H9 (cell line): ENCODE measurements at regions not wholly inside any gene's neighbourhood (a gene's known extent, or its start where the extent isn't known, plus 50 kb on each side); places are given as distances from the start of the nearest gene placed in this dataset.

Source experiments
- DNase-seq: peaks from one replicate; pipeline ENCODE4 v3.0.0-alpha.2; 2017
- H2AFZ ChIP-seq: one replicate; pipeline ENCODE4 v1.6.1; 2013; ENCODE audit warnings: mild to moderate bottlenecking, low read length, control low read depth, moderate library complexity
- H2AK5ac ChIP-seq: 2 replicates; pipeline ENCODE4 v1.6.1; 2013; ENCODE audit warnings: low read length, control low read depth, mixed read lengths; ENCODE audit not compliant: insufficient read length
- H2BK120ac ChIP-seq: one replicate; pipeline ENCODE4 v1.6.1; 2013; ENCODE audit warnings: low read depth, mild to moderate bottlenecking, low read length, control low read depth, inconsistent platforms; ENCODE audit not compliant: poor library complexity, severe bottlenecking
- H2BK12ac ChIP-seq: 2 replicates; pipeline ENCODE4 v1.6.1; 2013; ENCODE audit warnings: low read length, control low read depth, mixed read lengths, low read depth; ENCODE audit not compliant: insufficient read length
- H2BK15ac ChIP-seq: 2 replicates; pipeline ENCODE4 v1.6.1; 2013; ENCODE audit warnings: low read depth, low read length, control low read depth
- H2BK20ac ChIP-seq: one replicate; pipeline ENCODE4 v1.6.1; 2013; ENCODE audit warnings: low read depth, mild to moderate bottlenecking, low read length, control low read depth, inconsistent platforms; ENCODE audit not compliant: poor library complexity, severe bottlenecking
- H2BK5ac ChIP-seq: 2 replicates; pipeline ENCODE4 v1.6.1; 2013; ENCODE audit warnings: low read length, control low read depth, mixed read lengths; ENCODE audit not compliant: insufficient read length
- H3K14ac ChIP-seq: 2 replicates; pipeline ENCODE4 v1.6.1; 2013; ENCODE audit warnings: low read length, control low read depth; ENCODE audit not compliant: insufficient read depth
- H3K18ac ChIP-seq: 2 replicates; pipeline ENCODE4 v1.6.1; 2013; ENCODE audit warnings: low read depth, mild to moderate bottlenecking, mixed read lengths, low read length, control low read depth; ENCODE audit not compliant: insufficient read length
- H3K23ac ChIP-seq: 2 replicates; pipeline ENCODE4 v1.6.1; 2013; ENCODE audit warnings: low read length, control low read depth, mixed read lengths, low read depth; ENCODE audit not compliant: insufficient read length
- H3K23me2 ChIP-seq: 2 replicates; pipeline ENCODE4 v1.6.1; 2013; ENCODE audit warnings: low read depth, mild to moderate bottlenecking, mixed read lengths, low read length, control low read depth; ENCODE audit not compliant: insufficient read length, poor library complexity, severe bottlenecking
- H3K27ac ChIP-seq: 2 replicates; pipeline ENCODE4 v1.5.1; 2013; ENCODE audit warnings: low read length, control low read depth, mixed read lengths, low read depth; ENCODE audit not compliant: insufficient read length
- H3K27me3 ChIP-seq: 2 replicates; pipeline ENCODE4 v1.6.1; 2013; ENCODE audit warnings: low read length, control low read depth, inconsistent platforms; ENCODE audit not compliant: insufficient read depth
- H3K4ac ChIP-seq: 2 replicates; pipeline ENCODE4 v1.6.1; 2013; ENCODE audit warnings: low read depth, mild to moderate bottlenecking, control low read depth, inconsistent platforms, low read length, moderate library complexity
- H3K4me1 ChIP-seq: 2 replicates; pipeline ENCODE4 v1.6.1; 2013; ENCODE audit warnings: low read length, control low read depth, inconsistent platforms; ENCODE audit not compliant: insufficient read depth
- H3K4me2 ChIP-seq: 2 replicates; pipeline ENCODE4 v1.6.1; 2013; ENCODE audit warnings: low read length, control low read depth, mixed read lengths; ENCODE audit not compliant: insufficient read length, insufficient read depth
- H3K56ac ChIP-seq: 2 replicates; pipeline ENCODE4 v1.6.1; 2013; ENCODE audit warnings: low read depth, mild to moderate bottlenecking, mixed read lengths, low read length, control low read depth; ENCODE audit not compliant: insufficient read length
- H3K79me1 ChIP-seq: 2 replicates; pipeline ENCODE4 v1.6.1; 2013; ENCODE audit warnings: low read depth, mild to moderate bottlenecking, moderate library complexity, low read length, control low read depth, inconsistent platforms; ENCODE audit not compliant: insufficient read depth, poor library complexity, severe bottlenecking
- H3K79me2 ChIP-seq: 2 replicates; pipeline ENCODE4 v1.6.1; 2013; ENCODE audit warnings: low read length, control low read depth, inconsistent platforms; ENCODE audit not compliant: insufficient read depth
- H3K9ac ChIP-seq: 2 replicates; pipeline ENCODE4 v1.6.1; 2013; ENCODE audit warnings: low read length, control low read depth, mixed read lengths; ENCODE audit not compliant: insufficient read length; ENCODE audit errors: extremely low read depth
- H3K9me3 ChIP-seq: one replicate; pipeline ENCODE4 v1.6.1; 2013; ENCODE audit warnings: low read depth, low read length, inconsistent platforms; ENCODE audit not compliant: control insufficient read depth
- H3T11ph ChIP-seq: one replicate; pipeline ENCODE4 v1.6.1; 2013; ENCODE audit warnings: mild to moderate bottlenecking, low read length, control low read depth, inconsistent platforms
- H4K20me1 ChIP-seq: one replicate; pipeline ENCODE4 v1.6.1; 2013; ENCODE audit not compliant: control insufficient read depth, insufficient read length, insufficient read depth
- H4K5ac ChIP-seq: 2 replicates; pipeline ENCODE4 v1.6.1; 2013; ENCODE audit warnings: low read depth, mild to moderate bottlenecking, mixed read lengths, low read length, control low read depth; ENCODE audit not compliant: insufficient read length
- H4K8ac ChIP-seq: replicated peaks from 2 replicates; pipeline ENCODE4 v1.6.1; 2013; ENCODE audit warnings: low read length, control low read depth, mixed read lengths, low read depth; ENCODE audit not compliant: insufficient read length
- H4K91ac ChIP-seq: 2 replicates; pipeline ENCODE4 v1.6.1; 2013; ENCODE audit warnings: low read depth, mild to moderate bottlenecking, moderate library complexity, mixed read lengths, low read length, control low read depth; ENCODE audit not compliant: insufficient read length
- H3K27ac Mint-ChIP-seq, 3 experiments: 2 replicates in 2 of 3; 3 replicates in 1 of 3; pipeline ENCODE4 v1.8.0; 2020 to 2021; ENCODE audit warnings: mixed read lengths in 3 of 3, mild to moderate bottlenecking in 1 of 3, moderate library complexity in 1 of 3
- H3K27me3 Mint-ChIP-seq: 2 replicates; pipeline ENCODE4 v1.8.0; 2021; ENCODE audit warnings: low read depth, mild to moderate bottlenecking, moderate library complexity, mixed read lengths
- H3K36me3 Mint-ChIP-seq, 3 experiments: 2 replicates in 2 of 3; 3 replicates in 1 of 3; pipeline ENCODE4 v1.8.0; 2020 to 2021; ENCODE audit warnings: low read depth in 3 of 3, mixed read lengths in 3 of 3; ENCODE audit not compliant: insufficient read depth in 1 of 3
- H3K4me1 Mint-ChIP-seq, 2 experiments: 2 replicates each; pipeline ENCODE4 v1.8.0; 2020; ENCODE audit warnings: mixed read lengths in 2 of 2
- H3K4me3 Mint-ChIP-seq, 2 experiments: 2 replicates in 1 of 2; 3 replicates in 1 of 2; pipeline ENCODE4 v1.8.0; 2020 to 2021; ENCODE audit warnings: mild to moderate bottlenecking in 2 of 2, mixed read lengths in 2 of 2, moderate library complexity in 1 of 2
- H3K9me3 Mint-ChIP-seq, 2 experiments: 2 replicates in 1 of 2; 3 replicates in 1 of 2; pipeline ENCODE4 v1.8.0; 2020; ENCODE audit warnings: mild to moderate bottlenecking in 2 of 2, mixed read lengths in 2 of 2, moderate library complexity in 1 of 2
- CTCF ChIP-seq: fragments of 200-600 bp; sonication (generic); conservative IDR thresholded peaks from 3 replicates; pipeline ENCODE4 v1.8.0; 2021; ENCODE audit warnings: antibody characterized with exemption, mild to moderate bottlenecking
- WGBS: extraction: QIAGEN DNeasy Blood & Tissue Kit; methylation state at CpG from one replicate; pipeline ENCODE4 v1.1.7; 2013; ENCODE audit warnings: missing lambda C conversion rate, low lambda C conversion rate, mixed read lengths; ENCODE audit not compliant: insufficient read length; ENCODE audit errors: extremely low coverage; 5-methylcytosine and 5-hydroxymethylcytosine counted together

DNA sequence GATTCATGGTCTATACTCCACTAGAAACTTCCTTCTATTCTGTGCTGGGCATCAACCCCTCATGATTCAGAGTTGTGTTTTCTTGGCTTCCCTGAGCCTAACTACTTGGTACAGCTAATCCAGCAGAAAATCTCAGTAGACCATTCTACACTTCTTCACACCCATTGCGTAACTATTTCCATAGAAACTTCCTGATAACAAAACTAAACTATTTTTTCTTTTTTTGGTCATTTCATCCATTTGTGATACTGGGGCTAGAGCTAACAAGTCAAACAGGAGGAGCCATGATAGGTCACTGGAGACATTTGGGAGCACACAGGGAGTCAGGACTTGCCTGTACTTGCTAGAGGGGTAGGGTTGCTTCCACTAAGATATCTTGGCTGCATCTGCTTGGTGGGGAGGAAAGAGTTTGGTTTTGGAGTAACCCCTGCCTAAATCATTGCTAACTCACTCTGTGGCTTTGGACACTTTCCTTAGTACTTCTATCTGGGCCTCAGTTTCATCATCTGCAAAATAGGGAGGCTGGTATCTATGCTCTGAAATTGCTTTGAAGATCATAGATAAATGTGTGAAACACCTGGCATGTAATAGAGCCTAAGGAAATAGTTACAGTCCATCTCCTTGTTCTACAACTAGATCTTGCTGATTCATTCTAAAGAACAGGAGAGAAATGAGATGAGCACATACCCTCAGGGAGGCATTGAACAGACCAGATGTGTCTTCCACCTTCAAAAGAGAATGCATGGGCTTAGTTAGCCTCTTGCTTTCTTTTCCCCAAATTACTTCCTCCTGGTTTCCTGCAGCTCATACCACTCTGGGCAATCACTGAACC is 127.9 kb upstream of the ADGRF1 start:
- Histone ChIP-seq H3K4me2 (no peak overlapping the region), H3K23ac (no peak overlapping the region), H3K79me2 (no peaks in the 10 kb centered on the region), H3K27me3 (no peaks in the 10 kb centered on the region), H3K27ac (no peak overlapping the region), H4K91ac (no peak overlapping the region), H4K5ac (no peak overlapping the region), H3K4me1 (no peaks in the 10 kb centered on the region; the same call in 1 of the 2 replicates), H4K8ac (no peak overlapping the region), H2BK12ac (no peak overlapping the region), H3K56ac (no peak overlapping the region), H2BK20ac (no peak overlapping the region), H3K14ac (no peak overlapping the region), H2AK5ac (no peak overlapping the region), H4K20me1 (no peaks in the 10 kb centered on the region), H2AFZ (no peak overlapping the region), H2BK5ac (no peak overlapping the region), H3K23me2 (no peaks in the 10 kb centered on the region), H3K9ac (no peak overlapping the region), H3K4ac (no peak overlapping the region), H2BK15ac (no peak overlapping the region), H3K18ac (no peak overlapping the region), H3K9me3 (no peaks in the 10 kb centered on the region), H2BK120ac (no peak overlapping the region), H3T11ph (no peak overlapping the region), H3K79me1 (no peaks in the 10 kb centered on the region)
- DNase-seq = no peak
- Mint-ChIP-seq H3K27ac (no peak overlapping the region), H3K36me3 (no peaks in the 10 kb centered on the region; a peak in 1 of 7 replicates), H3K27me3 (no peaks in the 10 kb centered on the region; the same call in 1 of the 2 replicates), H3K4me3 (no peak overlapping the region), H3K4me1 (peaks cover 12 to 13% of the 10 kb centered on the region in 2 experiments), H3K9me3 (peaks cover 0 to 3% of the 10 kb centered on the region in 2 experiments; a peak in 1 of 5 replicates)
- no peak for TF ChIP-seq CTCF
- WGBS = no CpG with 5 or more reads among the region's 1 CpG
